22Rv1 (cell line): ENCODE measurements at regions not wholly inside any gene's neighbourhood (a gene's known extent, or its start where the extent isn't known, plus 50 kb on each side); places are given as distances from the start of the nearest gene placed in this dataset.
"Not testable (repeated sequence)": the region's sequence is repeated elsewhere in the genome, so short reads cannot be mapped to it uniquely, and the experiment has no call there.

Experiments used
- H3K27ac ChIP-seq: fragments of 450-650 bp; 2 replicates; pipeline ENCODE4 v1.5.1; 2017
- ZFX ChIP-seq: fragments of 450-650 bp; IDR thresholded peaks from 2 replicates; pipeline ENCODE4 v1.6.1; 2017; ENCODE audit warnings: antibody characterized with exemption, borderline replicate concordance
- TF ChIP-seq, protein P1 (sequence below): fragments of 450-650 bp; IDR thresholded peaks from 2 replicates; pipeline ENCODE4 v1.5.1; 2017; ENCODE audit warnings: mild to moderate bottlenecking

DNA sequence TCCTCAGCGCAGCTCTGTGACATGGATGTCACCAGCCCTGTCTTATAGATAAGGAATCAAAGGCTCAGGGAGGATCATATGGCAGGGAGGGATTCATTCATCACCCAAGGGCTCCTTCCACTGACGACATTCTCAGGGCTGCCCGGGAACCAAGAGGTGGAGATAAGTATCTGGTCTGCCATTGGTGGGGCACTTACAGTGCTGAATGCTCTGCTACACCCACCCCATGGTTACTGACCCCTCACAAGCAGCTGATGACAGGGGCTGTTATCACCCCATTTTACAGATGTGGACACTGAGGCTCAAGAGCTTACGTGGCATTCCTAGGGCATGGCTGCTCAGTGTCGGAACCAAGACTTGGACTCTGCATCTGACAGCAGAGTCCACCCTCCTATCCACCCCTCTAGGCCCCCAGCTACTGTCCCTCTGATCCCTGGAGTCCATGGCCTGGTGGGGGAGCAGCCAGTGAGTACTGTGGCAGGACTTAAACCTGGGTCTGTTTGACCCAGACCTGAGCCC, 155.1 kb downstream of the PTPRU start:
- H3K27ac ChIP-seq: no peak overlapping the region
- TF ChIP-seq ZFX: no peak
- TF ChIP-seq, protein P1, sequence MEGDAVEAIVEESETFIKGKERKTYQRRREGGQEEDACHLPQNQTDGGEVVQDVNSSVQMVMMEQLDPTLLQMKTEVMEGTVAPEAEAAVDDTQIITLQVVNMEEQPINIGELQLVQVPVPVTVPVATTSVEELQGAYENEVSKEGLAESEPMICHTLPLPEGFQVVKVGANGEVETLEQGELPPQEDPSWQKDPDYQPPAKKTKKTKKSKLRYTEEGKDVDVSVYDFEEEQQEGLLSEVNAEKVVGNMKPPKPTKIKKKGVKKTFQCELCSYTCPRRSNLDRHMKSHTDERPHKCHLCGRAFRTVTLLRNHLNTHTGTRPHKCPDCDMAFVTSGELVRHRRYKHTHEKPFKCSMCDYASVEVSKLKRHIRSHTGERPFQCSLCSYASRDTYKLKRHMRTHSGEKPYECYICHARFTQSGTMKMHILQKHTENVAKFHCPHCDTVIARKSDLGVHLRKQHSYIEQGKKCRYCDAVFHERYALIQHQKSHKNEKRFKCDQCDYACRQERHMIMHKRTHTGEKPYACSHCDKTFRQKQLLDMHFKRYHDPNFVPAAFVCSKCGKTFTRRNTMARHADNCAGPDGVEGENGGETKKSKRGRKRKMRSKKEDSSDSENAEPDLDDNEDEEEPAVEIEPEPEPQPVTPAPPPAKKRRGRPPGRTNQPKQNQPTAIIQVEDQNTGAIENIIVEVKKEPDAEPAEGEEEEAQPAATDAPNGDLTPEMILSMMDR: no peak

DNA sequence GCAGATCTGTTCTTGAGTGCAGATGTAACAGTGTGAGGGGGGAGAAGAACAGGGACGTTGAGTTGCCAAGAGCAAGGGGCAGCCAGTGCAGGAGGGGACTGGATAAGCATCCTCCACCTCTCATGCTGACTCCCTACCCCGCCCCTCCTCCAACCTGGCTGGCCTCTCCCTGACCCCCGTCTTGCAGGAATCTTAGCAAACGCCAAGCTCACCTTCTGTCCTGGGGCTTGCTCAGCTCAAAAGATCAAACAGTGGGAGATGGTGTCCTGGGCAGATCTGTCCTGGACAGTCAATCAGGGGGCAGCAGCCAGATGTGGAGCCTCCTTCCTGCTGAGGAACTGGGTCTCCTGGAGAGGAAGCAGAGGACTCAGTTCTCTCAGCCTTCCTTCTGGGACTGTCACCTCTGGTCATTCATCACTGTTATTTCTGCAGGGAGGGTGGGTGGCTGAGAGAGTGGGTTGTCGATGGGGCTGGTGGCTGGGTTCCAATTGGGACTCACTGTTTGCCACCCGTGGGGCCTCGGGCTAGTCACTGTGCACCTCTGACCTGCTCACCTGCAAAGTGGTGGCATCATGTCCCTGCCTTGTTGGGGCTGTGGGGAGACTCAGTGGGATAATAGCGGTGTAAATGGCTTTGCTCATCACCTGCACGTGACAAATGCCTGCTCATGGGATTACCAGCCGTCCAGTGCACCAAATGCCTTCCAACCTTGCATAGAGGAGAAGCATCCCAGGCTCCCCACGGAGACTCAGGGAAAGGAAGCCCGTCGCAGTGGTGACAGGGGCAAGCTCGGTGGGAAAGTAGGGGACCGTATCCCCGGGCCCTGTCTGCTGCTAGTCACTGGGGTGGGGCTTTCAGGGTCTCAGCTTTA, 154.4 kb downstream of the PTPRU start:
- no peak for TF ChIP-seq ZFX
- TF ChIP-seq, protein P1: no peak
- no peak overlapping the region for H3K27ac ChIP-seq

DNA sequence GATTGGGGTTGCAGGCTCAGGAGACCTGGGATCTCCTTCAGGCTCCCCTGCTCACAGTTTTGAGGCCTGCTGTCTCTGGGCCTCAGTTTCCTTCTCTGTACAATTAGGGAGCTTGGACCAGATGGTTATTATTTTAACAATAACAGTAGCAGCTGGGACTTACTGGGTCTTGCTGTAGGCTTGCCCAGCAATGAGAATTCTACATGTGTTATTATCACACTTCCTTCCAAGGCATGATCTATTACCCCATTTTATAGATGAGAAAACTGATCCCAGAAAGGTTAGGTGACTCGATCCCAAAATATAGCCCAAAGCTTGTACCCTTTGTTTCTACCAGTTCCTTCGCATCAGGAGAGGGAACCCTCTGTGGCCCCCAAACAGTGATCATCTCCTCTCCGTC, 153.8 kb downstream of the PTPRU start:
- TF ChIP-seq, protein P1: no peak
- no peak for TF ChIP-seq ZFX

DNA sequence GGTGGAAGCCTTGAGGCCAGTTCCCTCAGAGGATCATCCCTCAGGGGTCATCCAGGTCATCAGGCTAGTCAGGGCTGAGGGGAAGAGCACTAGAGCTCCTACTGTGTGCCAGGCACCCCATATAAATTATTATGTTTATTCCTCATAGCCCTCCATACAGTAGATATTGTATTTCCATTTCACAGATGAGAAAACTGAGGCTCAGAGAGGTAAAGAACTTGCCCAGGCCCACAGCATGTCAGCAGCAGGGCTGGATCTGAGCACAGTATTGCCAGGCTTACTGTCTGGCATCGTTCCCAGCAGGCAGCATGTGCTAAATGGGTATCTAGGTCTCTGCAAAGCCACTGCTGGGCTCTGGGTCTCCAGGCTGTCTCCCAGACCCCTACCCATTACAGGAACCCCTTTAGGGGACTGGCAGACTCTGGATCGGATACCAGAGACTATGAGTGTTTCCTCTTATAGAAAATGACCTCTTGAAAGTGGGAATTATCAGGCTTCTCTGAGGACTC, 153.3 kb downstream of the PTPRU start:
- TF ChIP-seq, protein P1: no peak
- no peak for TF ChIP-seq ZFX

More for the DNA sequence above, 153.8 kb downstream of the PTPRU start:
- H3K27ac ChIP-seq: no peak overlapping the region

DNA sequence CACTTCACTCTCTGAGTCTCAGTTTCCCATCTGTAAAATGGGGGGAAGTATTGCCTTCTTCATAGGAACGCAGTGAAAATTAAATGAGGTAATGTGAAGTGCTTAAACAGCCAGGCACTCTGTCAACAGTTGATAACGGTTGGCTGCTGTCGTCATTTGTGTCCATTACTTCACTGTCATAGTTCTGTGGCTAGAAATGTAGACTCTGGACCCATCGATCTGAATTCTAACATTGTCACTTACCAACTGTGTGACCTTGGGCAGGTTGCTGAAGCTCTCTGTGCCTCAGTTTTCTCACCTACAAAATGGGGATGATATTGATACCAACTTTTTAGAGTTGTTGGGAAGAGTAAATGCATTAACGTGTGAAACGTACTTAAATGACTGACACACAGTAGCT, 152.6 kb downstream of the PTPRU start:
- H3K27ac ChIP-seq: no peak overlapping the region
- no peak for TF ChIP-seq ZFX
- TF ChIP-seq, protein P1: no peak

More for the DNA sequence above, 153.3 kb downstream of the PTPRU start:
- H3K27ac ChIP-seq: no peak overlapping the region

DNA sequence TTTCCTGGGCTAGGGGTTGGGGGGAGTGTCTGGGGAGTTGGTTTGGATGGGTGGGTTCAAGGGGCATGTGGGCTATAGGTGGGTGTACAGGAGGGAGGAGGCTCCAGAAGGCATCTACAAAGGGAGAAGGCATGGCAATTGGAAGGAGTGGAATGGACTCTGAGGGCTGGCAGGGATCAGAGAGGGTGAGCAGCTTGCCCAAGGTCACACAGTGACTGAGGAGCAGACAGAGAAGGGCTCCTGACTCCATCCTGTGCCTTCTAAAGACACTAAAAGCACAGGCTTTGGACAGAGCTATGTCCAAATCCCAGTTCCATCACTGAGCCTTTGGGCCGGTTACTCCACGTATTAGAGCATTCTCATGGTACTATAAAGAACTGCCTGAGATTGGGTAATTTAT, 151.8 kb downstream of the PTPRU start:
- no peak for TF ChIP-seq ZFX
- no peak overlapping the region for H3K27ac ChIP-seq

DNA sequence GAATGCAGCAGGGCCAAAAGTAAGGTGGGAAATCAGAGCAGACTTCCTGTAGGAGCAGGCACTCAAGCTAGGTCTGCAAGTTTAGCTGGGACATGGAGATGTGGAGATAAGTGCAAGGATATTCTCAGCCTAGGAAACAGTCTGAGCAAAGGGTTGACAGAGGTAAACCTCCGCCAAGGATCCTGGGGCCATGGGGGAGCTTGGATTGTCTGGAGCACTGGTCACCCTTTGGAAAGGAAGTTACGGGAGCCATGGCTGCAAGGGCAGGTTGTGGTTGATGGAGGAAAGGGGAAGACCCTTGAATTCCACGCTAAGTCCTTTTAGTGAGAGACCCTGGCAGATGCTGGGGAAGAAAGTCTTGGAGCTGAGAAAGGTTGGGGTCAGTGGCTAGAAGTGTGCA, 150.9 kb downstream of the PTPRU start:
- TF ChIP-seq ZFX: no peak
- TF ChIP-seq, protein P1: no peak
- no peak overlapping the region for H3K27ac ChIP-seq

DNA sequence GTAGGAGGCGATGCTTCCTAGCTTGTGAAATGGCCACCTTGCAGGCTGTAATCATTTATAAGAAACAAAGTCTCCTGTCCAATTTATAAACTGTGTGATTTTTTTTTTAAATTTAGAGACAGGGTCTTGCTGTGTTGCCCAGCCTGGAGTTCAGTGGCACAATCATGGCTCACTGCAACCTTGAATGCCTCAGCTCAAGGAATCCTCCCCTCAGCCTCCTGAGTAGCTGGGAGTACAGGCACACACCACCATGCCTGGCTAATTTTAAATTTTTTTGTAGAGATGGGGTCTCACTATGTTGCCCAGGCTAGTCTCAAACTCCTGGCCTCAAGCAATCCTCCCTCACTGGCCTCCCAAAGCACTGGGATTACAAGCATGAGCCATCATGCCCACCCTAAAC, 150.1 kb downstream of the PTPRU start:
- H3K27ac ChIP-seq: not testable (repeated sequence)
